ENCODE measurements at regions not wholly inside any gene's neighbourhood (a gene's known extent, or its start where the extent isn't known, plus 50 kb on each side); places are given as distances from the start of the nearest gene placed in this dataset.
A peak's percentile ranks its signal among the peaks of the same experiment; 100 is the strongest.
"Not testable (repeated sequence)": the region's sequence is repeated elsewhere in the genome, so short reads cannot be mapped to it uniquely, and the experiment has no call there.

- DNase-seq (ENCODE audit: low spot score) (no peak), ATAC-seq (no peak)
- intact Hi-C loops (cut with DNase I), result no loop called here
These were observed 273.0 kb upstream of the NFIA start for GRCh38 chr1:60809204-60809980.

DNA sequence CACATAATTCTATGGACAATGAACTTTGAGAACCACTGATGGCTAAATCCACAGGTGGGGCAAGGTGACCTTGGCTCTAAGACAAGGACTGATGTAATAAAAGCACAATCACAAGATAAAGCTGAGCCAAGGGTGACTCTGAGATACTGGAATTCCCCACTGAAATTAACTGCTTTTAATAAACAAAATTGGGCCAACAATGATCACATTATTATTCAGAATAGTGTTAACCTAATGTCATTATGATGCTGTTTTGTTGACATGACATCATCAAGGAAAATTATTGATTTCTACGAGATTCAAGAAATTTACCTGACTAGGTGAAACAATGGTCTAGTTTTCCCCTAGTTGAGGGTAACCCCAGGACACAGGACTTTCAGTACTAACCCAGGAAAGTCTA, 273.7 kb upstream of the NFIA start:
- intact Hi-C loops (cut with DNase I), result no loop called here
- ATAC-seq (no peak), DNase-seq (ENCODE audit: low spot score) (no peak)

DNA sequence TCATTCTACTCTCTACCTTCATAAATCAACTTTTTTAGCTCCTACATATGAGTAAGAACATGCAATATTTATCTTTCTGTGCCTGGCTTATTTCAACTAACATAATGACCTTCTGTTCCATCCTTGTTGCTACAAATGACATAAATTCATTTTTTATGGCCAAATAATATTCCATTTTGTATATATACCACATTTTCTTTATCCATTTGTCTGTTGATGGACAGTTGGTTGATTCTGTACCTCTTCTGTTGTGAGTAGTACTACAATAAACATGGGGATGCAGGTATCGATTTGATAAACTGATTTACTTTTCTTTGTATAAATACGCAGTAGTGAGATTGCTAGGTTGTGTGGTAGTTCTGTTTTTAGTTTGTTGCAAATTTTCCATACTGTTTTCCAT, 279.5 kb upstream of the NFIA start:
- ATAC-seq (no peak), DNase-seq (ENCODE audit: low spot score) (no peak)
- intact Hi-C loops (cut with DNase I), result no loop called here

DNA sequence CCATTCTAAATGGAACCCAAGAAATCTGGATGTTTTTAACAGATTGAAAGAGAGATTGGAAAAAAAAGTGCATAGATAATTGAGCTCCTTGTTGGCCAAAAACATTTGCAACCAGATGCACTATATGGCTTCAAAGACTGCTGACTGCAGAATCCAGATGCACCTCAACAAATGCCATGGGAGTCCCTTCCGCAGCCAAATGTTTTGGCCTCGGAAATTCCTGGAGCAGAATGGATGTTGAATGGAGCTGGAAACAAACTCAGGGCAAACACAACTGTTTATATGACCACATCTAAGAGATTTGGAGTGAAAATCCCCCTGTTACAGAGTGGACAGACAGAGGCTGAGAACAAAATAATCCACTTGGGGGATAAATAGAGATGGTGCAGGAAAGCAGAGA, 285.0 kb upstream of the NFIA start:
- ATAC-seq (no peak), DNase-seq (ENCODE audit: low spot score) (no peak)
- intact Hi-C loops (cut with DNase I), result no loop called here

DNA sequence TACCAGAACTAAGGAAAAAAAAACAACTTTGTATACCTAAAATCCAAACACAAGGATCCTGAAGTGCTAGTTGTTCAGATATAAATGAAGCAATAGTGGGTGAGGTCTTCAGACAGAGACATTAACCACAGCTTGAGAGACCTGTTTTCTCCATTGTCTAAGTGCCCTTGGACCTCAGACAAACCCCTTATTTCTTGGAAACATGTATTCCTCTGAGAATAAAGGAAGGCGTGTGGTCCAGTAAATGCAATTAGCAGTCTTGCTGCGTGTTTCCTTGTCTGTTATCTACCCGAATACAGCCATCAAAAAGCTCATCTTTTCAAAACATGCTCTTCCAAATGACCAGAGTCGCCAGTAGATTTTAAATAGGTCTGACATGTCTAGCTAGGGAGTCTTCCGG, 291.1 kb upstream of the NFIA start:
- DNase-seq (ENCODE audit: low spot score) (no peak), ATAC-seq (peak; percentile 62)
- intact Hi-C loops (cut with DNase I), result no loop called here

DNA sequence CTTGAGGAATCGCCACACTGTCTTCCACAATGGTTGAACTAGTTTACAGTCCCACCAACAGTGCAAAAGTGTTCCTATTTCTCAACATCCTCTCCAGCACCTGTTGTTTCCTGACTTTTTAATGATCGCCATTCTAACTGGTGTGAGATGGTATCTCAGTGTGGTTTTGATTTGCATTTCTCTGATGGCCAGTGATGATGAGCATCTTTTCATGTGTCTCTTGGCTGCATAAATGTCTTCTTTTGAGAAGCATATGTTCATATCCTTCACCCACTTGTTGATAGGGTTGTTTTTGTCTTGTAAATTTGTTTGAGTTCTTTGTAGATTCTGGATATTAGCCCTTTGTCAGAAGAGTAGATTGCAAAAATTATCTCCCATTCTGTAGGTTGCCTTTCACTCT, 309.3 kb upstream of the NFIA start:
- intact Hi-C loops (cut with DNase I); ATAC-seq: not testable (repeated sequence)

DNA sequence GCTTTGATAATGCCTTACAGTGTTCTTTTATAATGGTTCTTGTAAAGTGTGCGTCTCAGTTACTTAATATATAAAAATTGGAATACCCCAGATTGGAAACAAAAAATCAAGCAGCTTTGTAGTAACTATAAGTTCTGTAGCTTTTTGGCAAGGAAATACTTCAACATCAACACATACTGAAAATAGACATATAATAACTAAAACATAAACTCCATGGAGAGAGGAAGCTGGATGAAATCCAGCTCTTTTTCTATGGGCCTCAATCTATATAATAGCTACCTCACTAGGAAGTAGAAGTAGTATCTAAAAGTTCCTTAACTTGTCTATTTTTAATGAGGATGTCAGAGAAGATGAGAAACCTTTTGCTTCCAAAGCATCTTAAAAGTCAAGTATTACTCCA, 313.3 kb upstream of the NFIA start:
- ATAC-seq (no peak), DNase-seq (ENCODE audit: low spot score) (no peak)
- intact Hi-C loops (cut with DNase I), result no loop called here

More for the DNA sequence above, 309.3 kb upstream of the NFIA start:
- not testable (repeated sequence) for DNase-seq (ENCODE audit: low spot score)

DNA sequence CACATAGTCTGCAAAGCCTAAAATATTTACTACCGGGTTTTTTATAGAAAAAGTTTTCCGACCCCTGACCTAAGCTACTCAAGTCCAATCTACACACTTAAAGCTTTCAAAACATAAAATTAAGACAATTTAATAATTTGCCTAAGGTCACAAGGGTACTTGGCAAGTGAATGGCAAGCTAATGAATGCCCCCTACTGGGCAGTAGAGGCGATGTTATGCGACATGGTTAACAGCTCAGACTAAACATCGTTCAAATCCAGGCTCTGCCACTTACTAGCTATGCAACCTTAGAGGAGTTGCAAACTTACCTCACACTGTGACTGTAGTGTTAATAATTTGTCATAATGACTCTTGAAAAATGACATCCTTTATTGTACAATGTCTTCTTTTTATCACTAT, 317.2 kb upstream of the NFIA start:
- ATAC-seq, result no peak
- intact Hi-C loops (cut with DNase I), result no loop called here
- no peak for DNase-seq (ENCODE audit: low spot score)

DNA sequence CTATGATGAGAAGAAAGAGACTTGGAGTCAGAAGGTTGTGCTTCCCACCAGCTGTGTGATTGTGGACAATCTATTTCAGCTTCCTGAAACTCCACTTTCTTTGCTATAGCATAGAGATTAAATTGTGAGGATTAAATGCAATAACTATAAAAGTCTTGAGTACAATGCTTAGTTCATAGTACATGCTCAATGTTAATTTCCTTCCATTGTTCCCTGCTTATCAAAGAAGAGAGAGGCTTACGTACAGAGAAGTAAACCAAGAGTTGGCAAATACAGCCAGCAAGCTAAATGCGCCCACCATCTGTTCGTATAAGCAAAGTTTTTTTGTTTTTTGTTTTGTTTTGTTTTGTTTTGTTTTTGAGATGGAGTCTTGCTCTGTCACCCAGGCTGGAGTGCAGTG, 317.9 kb upstream of the NFIA start:
- DNase-seq (ENCODE audit: low spot score), result no peak
- intact Hi-C loops (cut with DNase I), result no loop called here
- no peak for ATAC-seq

DNA sequence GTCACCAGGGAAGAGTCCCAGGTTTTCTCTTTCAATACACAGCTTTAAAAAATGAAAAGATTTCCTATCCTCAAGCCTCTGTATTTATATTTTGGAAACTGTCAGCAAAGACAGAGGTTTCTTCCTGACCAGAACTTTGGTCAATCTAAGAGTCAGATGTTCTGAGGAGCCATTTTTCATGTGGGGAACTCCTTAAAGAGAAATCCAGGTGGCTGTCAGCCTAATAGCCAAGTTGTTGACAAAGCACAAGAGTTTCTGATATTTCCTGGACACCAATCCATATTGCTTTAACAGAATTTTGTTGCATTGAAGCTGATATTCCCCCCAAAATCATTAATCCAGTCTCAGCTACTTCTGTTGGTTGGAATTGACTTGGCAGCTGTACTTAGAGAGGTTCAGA, 318.6 kb upstream of the NFIA start:
- ATAC-seq (no peak), DNase-seq (ENCODE audit: low spot score) (no peak)
- intact Hi-C loops (cut with DNase I), result no loop called here

- no peak for DNase-seq (ENCODE audit: low spot score)
- intact Hi-C loops (cut with DNase I), result no loop called here
- no peak for ATAC-seq
These were observed 319.4 kb upstream of the NFIA start for GRCh38 chr1:60762911-60763310.

DNA sequence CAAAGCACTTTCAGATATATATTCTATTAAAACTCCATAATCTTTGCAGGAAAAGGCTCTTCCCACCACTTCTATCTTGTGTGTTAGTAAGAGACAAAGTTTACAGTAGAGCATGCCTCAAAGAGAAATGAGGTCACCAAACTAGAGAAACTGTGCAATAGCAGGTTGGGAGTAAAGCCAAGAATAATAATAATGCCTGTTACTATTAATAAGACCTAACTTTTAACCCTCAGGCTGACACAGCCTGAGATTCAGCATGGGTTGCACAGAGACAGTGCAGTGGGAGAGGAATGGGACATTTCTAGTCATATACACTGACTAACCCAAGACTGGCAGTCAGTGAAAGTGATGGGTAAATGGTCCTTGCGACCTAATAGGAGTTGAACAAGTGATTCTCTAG, 320.2 kb upstream of the NFIA start:
- DNase-seq (ENCODE audit: low spot score), result no peak
- peak; percentile 38 for ATAC-seq
- intact Hi-C loops (cut with DNase I), result no loop called here

DNA sequence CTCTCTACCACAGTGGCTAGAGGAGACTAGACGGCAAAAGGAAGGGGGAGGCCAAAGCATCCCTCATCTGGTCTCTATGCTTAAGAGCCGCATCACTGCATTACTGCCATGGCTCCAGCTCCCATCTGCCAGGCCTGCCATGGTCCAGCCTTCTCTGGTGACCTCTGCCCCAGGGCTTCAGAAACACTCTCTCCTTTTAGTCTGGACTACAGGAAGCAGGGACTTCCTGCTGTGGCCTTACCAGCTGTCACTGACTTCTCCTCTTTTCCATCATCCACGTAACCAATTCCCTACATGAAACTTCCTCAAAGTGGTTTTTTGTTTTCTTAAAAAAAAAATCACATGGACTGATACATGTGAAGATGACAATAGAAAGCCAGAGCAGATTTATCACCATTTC, 323.1 kb upstream of the NFIA start:
- DNase-seq (ENCODE audit: low spot score), result no peak
- intact Hi-C loops (cut with DNase I), result no loop called here
- ATAC-seq, result no peak

- DNase-seq (ENCODE audit: low spot score) (no peak), ATAC-seq (no peak)
- intact Hi-C loops (cut with DNase I), result no loop called here
These were observed 324.9 kb upstream of the NFIA start for GRCh38 chr1:60757485-60757884.

DNA sequence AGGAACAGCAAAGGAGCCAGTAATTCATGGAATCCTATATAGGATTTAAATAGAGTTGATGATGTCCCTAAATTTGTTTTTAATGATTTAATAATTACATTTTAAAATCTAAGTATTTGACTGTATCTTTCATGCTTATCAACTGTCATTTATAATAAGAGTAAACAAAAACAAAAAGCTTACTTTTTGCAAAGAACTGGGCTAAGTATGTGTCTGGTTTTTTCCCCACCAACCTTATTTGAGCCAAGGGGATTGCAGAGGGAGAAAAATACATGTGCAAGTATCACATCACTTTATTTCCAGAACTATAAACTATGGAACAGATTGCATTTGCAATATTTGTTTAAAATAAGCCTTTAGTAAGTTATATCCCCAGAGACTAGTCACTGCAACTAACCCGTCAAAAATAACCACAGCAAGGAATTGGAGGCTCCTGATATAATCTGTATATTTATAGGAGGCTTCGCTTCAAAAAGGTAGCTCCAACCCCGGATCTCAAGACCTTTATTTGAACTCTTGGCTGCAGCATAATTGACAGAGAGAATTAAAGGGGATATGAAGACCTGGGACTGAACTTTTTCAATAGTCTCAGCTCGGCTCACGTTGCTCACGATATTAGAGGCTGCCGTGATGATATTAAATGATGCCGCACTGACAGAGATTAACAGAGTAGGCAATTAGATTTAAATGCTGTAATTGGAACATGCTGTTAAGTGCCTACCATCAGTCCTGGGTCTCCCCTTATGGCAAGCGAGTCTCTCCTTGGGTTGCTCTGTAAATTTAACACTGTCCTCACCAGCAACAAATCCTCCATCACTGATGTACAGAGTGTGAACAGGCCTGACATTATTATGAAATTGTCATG, 329.1 kb upstream of the NFIA start:
- DNase-seq (ENCODE audit: low spot score) (no peak), ATAC-seq (no peak)
- intact Hi-C loops (cut with DNase I), result no loop called here

DNA sequence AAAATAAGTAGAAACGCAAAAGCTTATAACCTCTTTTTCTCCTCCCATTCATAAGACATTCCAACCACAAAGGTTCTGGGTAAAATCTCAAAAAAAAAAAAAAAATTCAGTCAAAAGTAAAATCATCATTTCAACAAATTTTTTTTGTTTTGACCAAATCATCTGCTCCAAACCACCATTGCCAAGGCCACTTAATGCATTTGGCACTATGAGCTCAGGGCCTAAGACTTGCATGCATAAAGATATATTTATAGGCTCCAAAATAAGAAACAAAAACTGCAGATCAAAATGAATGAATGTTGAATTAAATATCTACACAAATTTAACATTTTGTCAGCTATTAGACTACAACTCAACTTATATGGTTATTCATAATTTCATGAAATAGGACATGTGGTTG, 331.1 kb upstream of the NFIA start:
- intact Hi-C loops (cut with DNase I), result no loop called here
- DNase-seq (ENCODE audit: low spot score), result no peak
- no peak for ATAC-seq

GRCh38 chr1:60747353-60747752, 335.0 kb upstream of the NFIA start:
- intact Hi-C loops (cut with DNase I), result no loop called here
- ATAC-seq (no peak), DNase-seq (ENCODE audit: low spot score) (no peak)

GRCh38 chr1:60746278-60746791, 336.0 kb upstream of the NFIA start:
- intact Hi-C loops (cut with DNase I), result no loop called here
- peak; percentile 95 for ATAC-seq
- peak; percentile 58 for DNase-seq (ENCODE audit: low spot score)

DNA sequence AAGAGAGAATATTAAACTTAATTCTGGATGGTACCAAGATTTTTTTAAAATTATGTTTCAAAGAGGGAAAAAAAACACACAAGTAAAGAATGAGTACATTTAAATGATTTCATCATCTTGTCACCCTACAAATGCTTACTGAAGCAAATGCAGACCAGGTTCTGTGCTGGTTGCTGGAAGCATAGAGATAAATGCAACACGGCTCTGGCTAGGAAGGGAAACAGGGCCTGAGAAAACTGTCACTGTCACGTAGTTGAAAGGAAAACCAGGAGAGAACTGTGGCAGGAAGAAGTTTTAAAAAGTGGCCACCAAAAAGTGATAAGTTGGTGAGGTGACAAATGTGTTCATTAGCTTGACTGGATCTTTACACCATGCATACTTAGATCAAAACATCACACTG, 336.9 kb upstream of the NFIA start:
- no peak for DNase-seq (ENCODE audit: low spot score)
- intact Hi-C loops (cut with DNase I), result no loop called here

GRCh38 chr1:60742339-60742738, 340.0 kb upstream of the NFIA start:
- no peak for ATAC-seq
- intact Hi-C loops (cut with DNase I), result no loop called here

More for the DNA sequence above, 336.9 kb upstream of the NFIA start:
- ATAC-seq, result no peak

More at GRCh38 chr1:60742339-60742738, 340.0 kb upstream of the NFIA start:
- no peak for DNase-seq (ENCODE audit: low spot score)

Measured in sciatic nerve (tissue), 2 donors.